Spleen (tissue), 11 donors: ENCODE measurements at regions not wholly inside any gene's neighbourhood (a gene's known extent, or its start where the extent isn't known, plus 50 kb on each side); places are given as distances from the start of the nearest gene placed in this dataset.

Source experiments
- DNase-seq: peaks from one replicate; pipeline ENCODE4 v3.0.0-alpha.2; 2020
- H3K27ac ChIP-seq, 8 donors: fragments of 200-600 bp; sonication (generic) in 7 of 8; 1 replicate in 4 of 8; 2 replicates in 4 of 8; pipeline versions ENCODE4 v1.5.0 to v1.8.0; 2016 to 2021; ENCODE audit warnings: inconsistent platforms in 4 of 8, mild to moderate bottlenecking in 4 of 8, moderate library complexity in 1 of 8
- H3K27me3 ChIP-seq, 7 donors: fragments of 200-600 bp; sonication (generic) in 6 of 7; replicated peaks in 1 of 7; 1 replicate in 4 of 7; 2 replicates in 3 of 7; pipeline versions ENCODE4 v1.5.0 to v1.8.0; 2016 to 2021; ENCODE audit warnings: inconsistent platforms in 3 of 7, mild to moderate bottlenecking in 1 of 7
- H3K36me3 ChIP-seq, 6 donors: fragments of 200-600 bp; sonication (generic) in 5 of 6; 1 replicate in 4 of 6; 2 replicates in 2 of 6; pipeline versions ENCODE4 v1.5.0 to v1.8.0; 2016 to 2021; ENCODE audit warnings: inconsistent platforms in 2 of 6
- H3K4me1 ChIP-seq, 6 donors: fragments of 200-600 bp; sonication (generic) in 5 of 6; 1 replicate in 3 of 6; 2 replicates in 3 of 6; pipeline versions ENCODE4 v1.5.0 to v1.8.0; 2016 to 2021; ENCODE audit warnings: inconsistent platforms in 3 of 6
- H3K4me3 ChIP-seq, 8 donors: fragments of 200-600 bp; sonication (generic) in 7 of 8; 1 replicate in 4 of 8; 2 replicates in 4 of 8; pipeline versions ENCODE4 v1.5.0 to v1.8.0; 2016 to 2021; ENCODE audit warnings: inconsistent platforms in 4 of 8, mild to moderate bottlenecking in 4 of 8, moderate library complexity in 2 of 8
- H3K9me3 ChIP-seq, 8 donors: fragments of 200-600 bp; sonication (generic) in 7 of 8; 1 replicate in 4 of 8; 2 replicates in 4 of 8; pipeline versions ENCODE4 v1.5.0 to v1.8.0; 2016 to 2021; ENCODE audit warnings: inconsistent platforms in 4 of 8
- CTCF ChIP-seq, 11 experiments: fragments of 200-600 bp in 7 of 11; fragments of 450-650 bp in 4 of 11; sonication (generic) in 4 of 11; IDR thresholded peaks in 8 of 11; conservative IDR thresholded peaks in 3 of 11; 1 replicate in 7 of 11; 2 replicates in 4 of 11; pipeline versions ENCODE4 v1.4.0 to v1.8.0; 2016 to 2021; ENCODE audit warnings: antibody characterized with exemption in 11 of 11, inconsistent platforms in 4 of 11, mild to moderate bottlenecking in 1 of 11
- POLR2A ChIP-seq, 3 donors: fragments of 450-650 bp; IDR thresholded peaks; one replicate each; pipeline ENCODE4 v1.5.1; 2017; ENCODE audit warnings: antibody characterized with exemption in 3 of 3, mild to moderate bottlenecking in 1 of 3
- POLR2AphosphoS5 ChIP-seq, 3 donors: sonication (generic); formaldehyde crosslinking; IDR thresholded peaks; one replicate each; pipeline ENCODE4 v1.5.1; 2017; ENCODE audit warnings: antibody characterized with exemption in 3 of 3
- WGBS, 5 donors: extraction: QIAGEN DNeasy Blood & Tissue Kit in 3 of 5; methylation state at CpG; one replicate each; pipeline versions ENCODE4 v1.1.5 to v1.1.7; 2013 to 2018; 5-methylcytosine and 5-hydroxymethylcytosine counted together
- intact Hi-C: fragments of 100-400 bp; cut with DNase I; formaldehyde crosslinking; loops from one replicate; pipeline ENCODE4 v1.15.0; 2023; ENCODE audit warnings: low total_unique reads
- donor health status: healthy with polysubstance abuse.
- donor health status: DM: no; HTN: no; CAD: no; lungs with moderate emphysema.
- donor health status: DM: no; HTN: no; CAD: no.
- donor health status: Bipolar disorder and iron deficiency.
- donor health status: healthy.
- donor health status: DM: no; HTN: no; CAD: no.
- donor health status: DM: yes; HTN: yes; CAD: no.

- Histone ChIP-seq H3K4me3 (no peak overlapping the region), H3K27me3 (peaks cover 0 to 16% (median 0%) of the 10 kb centered on the region in 7 donors), H3K4me1 (peaks cover 0 to 4% (median 0%) of the 10 kb centered on the region in 6 donors), H3K9me3 (peaks cover 0 to 8% (median 0%) of the 10 kb centered on the region in 8 donors), H3K27ac (no peak overlapping the region), H3K36me3 (no peaks in the 10 kb centered on the region)
- DNase-seq, result peak; percentile 66
- TF ChIP-seq CTCF (IDR thresholded peaks at IDR 0.05 in 8 of 11, conservative IDR thresholded peaks at IDR 0.05 in 3 of 11) (no peak), POLR2A (IDR thresholded peaks at IDR 0.05) (no peak), POLR2AphosphoS5 (IDR thresholded peaks at IDR 0.05) (no peak)
- 88 to 93% (median 90%) methylated on average over 12 of the region's 12 CpGs for WGBS, 5 donors
- intact Hi-C loops, result no loop called here
These were observed 144.5 kb downstream of the CTTN start for GRCh38 chr11:70542811-70543210.

- H3K36me3 ChIP-seq, result no peaks in the 10 kb centered on the region
- WGBS, 5 donors, result 74 to 78% (median 77%) methylated on average over 7 of the region's 7 CpGs
- H3K27ac ChIP-seq, result no peak overlapping the region
- DNase-seq, result peak; percentile 34
- peaks cover 0 to 9% (median 0%) of the 10 kb centered on the region in 6 donors for H3K4me1 ChIP-seq
- intact Hi-C loops, result no loop called here
- H3K9me3 ChIP-seq, result peaks cover 0 to 8% (median 0%) of the 10 kb centered on the region in 8 donors
- H3K4me3 ChIP-seq, result no peak overlapping the region
- peaks cover 0 to 19% (median 0%) of the 10 kb centered on the region in 7 donors for H3K27me3 ChIP-seq
- TF ChIP-seq CTCF (IDR thresholded peaks at IDR 0.05 in 8 of 11, conservative IDR thresholded peaks at IDR 0.05 in 3 of 11), result no peak
- TF ChIP-seq POLR2AphosphoS5 (IDR thresholded peaks at IDR 0.05), result no peak
- no peak for TF ChIP-seq POLR2A (IDR thresholded peaks at IDR 0.05)
These were observed 145.3 kb downstream of the CTTN start for GRCh38 chr11:70543611-70544010.

DNA sequence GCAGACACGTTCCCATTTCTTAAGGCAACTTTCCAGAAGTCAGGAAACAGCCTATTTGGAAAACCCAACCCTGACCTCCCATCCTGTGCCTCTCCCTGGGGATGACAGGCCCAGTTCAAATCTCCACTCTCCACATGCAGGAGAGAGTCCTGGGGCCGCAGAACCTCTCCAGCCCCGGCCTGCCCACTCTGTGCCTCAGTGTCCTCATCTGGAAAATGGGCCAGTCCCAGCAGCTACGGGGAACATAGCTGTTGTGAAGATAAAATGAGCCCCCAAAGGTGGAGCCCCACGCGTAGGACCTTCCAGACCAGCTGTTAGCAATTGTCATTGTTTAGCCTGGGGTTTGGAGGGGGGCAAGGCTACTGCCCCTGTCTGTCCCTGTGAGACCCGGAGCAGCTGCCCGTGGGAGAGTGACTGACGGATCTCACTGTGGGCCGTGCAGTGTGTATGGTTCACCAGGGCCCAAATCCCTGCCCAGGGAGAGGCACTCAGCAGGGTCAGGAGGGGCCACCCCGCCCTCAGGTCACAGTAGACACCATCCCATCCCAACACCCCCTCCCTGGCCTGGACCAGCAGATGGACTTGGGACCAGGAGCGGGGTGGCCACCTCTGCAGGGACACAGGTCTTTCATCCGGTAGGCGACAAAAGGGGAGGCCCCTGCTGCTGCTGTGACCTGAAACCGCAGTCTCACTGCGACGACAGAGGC lies 145.9 kb downstream of the CTTN start:
- no peak overlapping the region for H3K4me3 ChIP-seq
- no peak for TF ChIP-seq CTCF (IDR thresholded peaks at IDR 0.05 in 8 of 11, conservative IDR thresholded peaks at IDR 0.05 in 3 of 11)
- no peak for TF ChIP-seq POLR2A (IDR thresholded peaks at IDR 0.05)
- no peak for TF ChIP-seq POLR2AphosphoS5 (IDR thresholded peaks at IDR 0.05)
- H3K9me3 ChIP-seq, result peaks cover 0 to 8% (median 0%) of the 10 kb centered on the region in 8 donors
- intact Hi-C loops, result no loop called here
- 81 to 92% (median 85%) methylated on average over 13 to 17 of the region's 17 CpGs for WGBS, 5 donors
- no peaks in the 10 kb centered on the region for H3K36me3 ChIP-seq
- H3K27me3 ChIP-seq, result peaks cover 0 to 20% (median 0%) of the 10 kb centered on the region in 7 donors
- peaks cover 0 to 9% (median 0%) of the 10 kb centered on the region in 6 donors for H3K4me1 ChIP-seq
- no peak overlapping the region for H3K27ac ChIP-seq
- peak; percentile 36 for DNase-seq

DNA sequence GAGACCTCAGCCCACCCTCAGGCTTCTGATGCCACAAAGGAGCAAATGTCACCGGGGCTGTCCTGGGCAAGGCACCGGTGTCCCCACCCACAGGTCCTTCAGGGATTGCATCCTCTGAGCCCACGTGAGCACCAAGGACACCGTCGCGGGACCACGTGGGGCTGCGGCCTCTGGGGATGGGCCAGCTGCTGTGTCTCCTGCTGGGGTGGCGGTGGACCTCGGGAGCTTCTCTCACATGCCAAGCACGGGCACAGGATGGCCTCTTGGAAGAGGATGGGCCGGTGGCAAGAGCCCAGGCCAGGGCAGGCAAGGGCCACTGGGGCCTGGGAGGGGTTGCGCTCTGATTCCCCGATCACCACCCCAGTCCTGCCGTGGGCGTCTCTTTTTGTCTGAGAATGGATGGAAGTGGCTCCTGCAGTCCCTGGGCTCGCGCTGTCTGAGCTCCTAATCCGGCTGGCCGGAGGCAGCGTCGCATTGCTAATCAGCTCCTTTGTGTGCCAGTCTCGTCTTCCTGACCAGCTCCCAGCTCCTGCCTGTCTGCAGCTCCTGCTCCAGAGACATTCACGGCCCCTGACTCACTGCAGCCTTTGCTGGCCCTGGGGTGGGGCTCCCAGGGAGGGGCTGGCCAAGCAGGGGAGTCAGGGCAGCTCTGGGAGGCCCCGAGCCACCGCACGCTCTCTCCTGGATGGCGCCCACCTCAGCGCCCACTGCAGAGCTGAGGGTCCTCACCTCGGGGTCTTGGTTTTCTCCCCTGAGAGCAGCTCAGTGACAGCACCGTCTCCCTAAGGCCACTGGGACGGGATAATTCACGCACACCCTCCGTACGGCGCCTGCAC lies 146.7 kb downstream of the CTTN start:
- Histone ChIP-seq H3K9me3 (peaks cover 0 to 8% (median 0%) of the 10 kb centered on the region in 8 donors), H3K4me1 (peaks cover 0 to 9% (median 0%) of the 10 kb centered on the region in 6 donors), H3K4me3 (no peak overlapping the region), H3K27ac (no peak overlapping the region), H3K36me3 (no peaks in the 10 kb centered on the region), H3K27me3 (peaks cover 0 to 28% (median 0%) of the 10 kb centered on the region in 7 donors)
- intact Hi-C loops, result no loop called here
- peak; percentile 64 for DNase-seq
- no peak for TF ChIP-seq CTCF (IDR thresholded peaks at IDR 0.05 in 8 of 11, conservative IDR thresholded peaks at IDR 0.05 in 3 of 11)
- WGBS, 5 donors, result 78 to 87% (median 82%) methylated on average over 14 to 36 of the region's 36 CpGs
